ENCODE measurements at regions not wholly inside any gene's neighbourhood (a gene's known extent, or its start where the extent isn't known, plus 50 kb on each side); places are given as distances from the start of the nearest gene placed in this dataset.

GRCh38 chr10:55266797-55267196 lies 465.8 kb upstream of the PCDH15 start:
- no peaks in the 10 kb centered on the region for H3K79me2 ChIP-seq (replicated peaks; ENCODE audit: insufficient read depth, low read length)
- no peak overlapping the region for H3K9ac ChIP-seq (ENCODE audit: low read length)
- H3K4me3 ChIP-seq (ENCODE audit: low read length): no peak overlapping the region
- no peak overlapping the region for H3K4me2 ChIP-seq (ENCODE audit: low read length)
- H3K27me3 ChIP-seq (ENCODE audit: insufficient read depth, low read depth, low read length): no peaks in the 10 kb centered on the region
- H3F3A ChIP-seq (ENCODE audit: insufficient read depth, low read length, poor library complexity, severe bottlenecking): no peaks in the 10 kb centered on the region
- no peaks in the 10 kb centered on the region for H3K9me2 ChIP-seq (ENCODE audit: insufficient read depth, low read length)
- TF ChIP-seq POLR2AphosphoS5 (IDR thresholded peaks at IDR 0.05): no peak
- no peak for TF ChIP-seq RAD21 (conservative IDR thresholded peaks at IDR 0.05)
- no peak for TF ChIP-seq EZH2 (IDR thresholded peaks at IDR 0.05; ENCODE audit: borderline replicate concordance, insufficient read depth, low read length, poor library complexity, severe bottlenecking)
- TF ChIP-seq SMC3 (conservative IDR thresholded peaks at IDR 0.05; ENCODE audit: poor library complexity): no peak
- TF ChIP-seq MXI1 (conservative IDR thresholded peaks at IDR 0.05; ENCODE audit: poor library complexity, severe bottlenecking): no peak
- no peak for TF ChIP-seq REST (IDR thresholded peaks at IDR 0.05; ENCODE audit: borderline replicate concordance)
- no peak for TF ChIP-seq TAF1 (IDR thresholded peaks at IDR 0.05; ENCODE audit: low read depth)
- TF ChIP-seq, protein P1, sequence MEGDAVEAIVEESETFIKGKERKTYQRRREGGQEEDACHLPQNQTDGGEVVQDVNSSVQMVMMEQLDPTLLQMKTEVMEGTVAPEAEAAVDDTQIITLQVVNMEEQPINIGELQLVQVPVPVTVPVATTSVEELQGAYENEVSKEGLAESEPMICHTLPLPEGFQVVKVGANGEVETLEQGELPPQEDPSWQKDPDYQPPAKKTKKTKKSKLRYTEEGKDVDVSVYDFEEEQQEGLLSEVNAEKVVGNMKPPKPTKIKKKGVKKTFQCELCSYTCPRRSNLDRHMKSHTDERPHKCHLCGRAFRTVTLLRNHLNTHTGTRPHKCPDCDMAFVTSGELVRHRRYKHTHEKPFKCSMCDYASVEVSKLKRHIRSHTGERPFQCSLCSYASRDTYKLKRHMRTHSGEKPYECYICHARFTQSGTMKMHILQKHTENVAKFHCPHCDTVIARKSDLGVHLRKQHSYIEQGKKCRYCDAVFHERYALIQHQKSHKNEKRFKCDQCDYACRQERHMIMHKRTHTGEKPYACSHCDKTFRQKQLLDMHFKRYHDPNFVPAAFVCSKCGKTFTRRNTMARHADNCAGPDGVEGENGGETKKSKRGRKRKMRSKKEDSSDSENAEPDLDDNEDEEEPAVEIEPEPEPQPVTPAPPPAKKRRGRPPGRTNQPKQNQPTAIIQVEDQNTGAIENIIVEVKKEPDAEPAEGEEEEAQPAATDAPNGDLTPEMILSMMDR (IDR thresholded peaks at IDR 0.05; ENCODE audit: poor library complexity, severe bottlenecking): no peak
- no peak for TF ChIP-seq EP300 (conservative IDR thresholded peaks at IDR 0.05; ENCODE audit: poor library complexity, severe bottlenecking)
- no peak overlapping the region for H3K27ac ChIP-seq (ENCODE audit: low read length)
- H4K20me1 ChIP-seq (ENCODE audit: insufficient read depth): no peaks in the 10 kb centered on the region
- H3K9me3 ChIP-seq (ENCODE audit: low read length): no peaks in the 10 kb centered on the region
- no peak overlapping the region for H2AFZ ChIP-seq (ENCODE audit: low read depth, low read length)
- H3K36me3 ChIP-seq (ENCODE audit: insufficient read depth, low read length): no peaks in the 10 kb centered on the region

DNA sequence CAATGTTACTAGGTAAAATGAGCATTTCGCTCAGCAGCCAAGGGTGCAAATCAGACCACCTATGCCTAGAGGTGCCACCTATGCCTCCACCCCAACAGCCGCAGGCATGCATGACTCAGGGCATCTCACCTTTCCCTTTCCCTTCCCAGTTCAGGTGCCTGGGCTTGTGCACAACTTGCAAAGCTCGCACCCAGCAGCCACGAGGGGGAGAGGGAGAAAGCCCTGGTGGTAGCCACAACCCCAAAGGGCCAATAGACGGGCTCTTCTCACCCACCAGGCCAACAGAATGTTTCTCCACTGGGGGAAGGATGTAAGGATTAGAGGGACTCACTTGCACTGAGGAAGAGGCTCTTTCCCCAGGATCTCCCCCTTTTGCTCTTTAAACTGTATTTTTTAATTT lies 462.3 kb upstream of the PCDH15 start:
- Histone ChIP-seq H3K27me3 (ENCODE audit: insufficient read depth, low read depth, low read length) (no peaks in the 10 kb centered on the region), H3F3A (ENCODE audit: insufficient read depth, low read length, poor library complexity, severe bottlenecking) (no peaks in the 10 kb centered on the region), H2AFZ (ENCODE audit: low read depth, low read length) (no peak overlapping the region), H3K79me2 (replicated peaks; ENCODE audit: insufficient read depth, low read length) (no peaks in the 10 kb centered on the region), H3K27ac (ENCODE audit: low read length) (no peak overlapping the region), H4K20me1 (ENCODE audit: insufficient read depth) (no peaks in the 10 kb centered on the region), H3K9me3 (ENCODE audit: low read length) (no peaks in the 10 kb centered on the region), H3K9me2 (ENCODE audit: insufficient read depth, low read length) (no peaks in the 10 kb centered on the region), H3K4me2 (ENCODE audit: low read length) (no peak overlapping the region), H3K4me3 (ENCODE audit: low read length) (no peak overlapping the region), H3K36me3 (ENCODE audit: insufficient read depth, low read length) (no peaks in the 10 kb centered on the region), H3K9ac (ENCODE audit: low read length) (no peak overlapping the region)
- TF ChIP-seq, protein P1 (IDR thresholded peaks at IDR 0.05; ENCODE audit: poor library complexity, severe bottlenecking): no peak
- TF ChIP-seq EP300 (conservative IDR thresholded peaks at IDR 0.05; ENCODE audit: poor library complexity, severe bottlenecking) (no peak), EZH2 (IDR thresholded peaks at IDR 0.05; ENCODE audit: borderline replicate concordance, insufficient read depth, low read length, poor library complexity, severe bottlenecking) (no peak), SMC3 (conservative IDR thresholded peaks at IDR 0.05; ENCODE audit: poor library complexity) (no peak), REST (IDR thresholded peaks at IDR 0.05; ENCODE audit: borderline replicate concordance) (no peak), TAF1 (IDR thresholded peaks at IDR 0.05; ENCODE audit: low read depth) (no peak), RAD21 (conservative IDR thresholded peaks at IDR 0.05) (no peak), MXI1 (conservative IDR thresholded peaks at IDR 0.05; ENCODE audit: poor library complexity, severe bottlenecking) (no peak), POLR2AphosphoS5 (IDR thresholded peaks at IDR 0.05) (no peak)

Data from neural cell (in vitro differentiated cells).